A673 (cell line): ENCODE measurements at regions not wholly inside any gene's neighbourhood (a gene's known extent, or its start where the extent isn't known, plus 50 kb on each side); places are given as distances from the start of the nearest gene placed in this dataset.
"Not testable (repeated sequence)": the region's sequence is repeated elsewhere in the genome, so short reads cannot be mapped to it uniquely, and the experiment has no call there.

Experiments
- EZH2 ChIP-seq: fragments of 200-600 bp; sonication (generic); IDR thresholded peaks from 2 replicates; pipeline ENCODE4 v1.6.1; 2017; ENCODE audit warnings: borderline replicate concordance, low read depth, mild to moderate bottlenecking, mixed read lengths, antibody characterized with exemption, low read length; ENCODE audit not compliant: poor library complexity, severe bottlenecking
- TF ChIP-seq, protein P1 (sequence below): fragments of 300-800, 200-600 bp; sonication (generic); conservative IDR thresholded peaks from 2 replicates; pipeline ENCODE4 v1.5.1; 2017; ENCODE audit warnings: low read depth, mild to moderate bottlenecking, antibody characterized with exemption, low read length, moderate library complexity, mixed read lengths

DNA sequence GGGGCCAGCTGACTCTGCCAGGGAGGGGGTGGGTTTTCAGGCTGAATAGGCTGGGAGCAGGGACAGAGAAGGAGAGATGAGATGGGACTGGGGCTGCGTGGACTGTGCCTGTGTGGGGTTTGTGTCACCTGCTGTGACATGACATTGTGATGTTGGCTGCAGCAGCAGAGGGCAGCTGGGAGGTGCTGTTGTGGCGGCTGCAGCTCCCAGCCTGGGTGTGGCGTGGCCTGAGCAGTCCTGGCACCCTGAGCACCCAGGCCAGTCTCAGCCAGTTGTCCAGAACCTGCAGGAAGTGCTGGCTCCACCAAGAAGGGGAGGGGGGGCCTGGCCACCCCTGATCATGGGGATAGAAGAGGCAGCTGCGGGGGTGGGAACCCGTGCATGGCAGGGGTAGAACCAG lies 4469.3 kb upstream of the TPTE start:
- TF ChIP-seq, protein P1, sequence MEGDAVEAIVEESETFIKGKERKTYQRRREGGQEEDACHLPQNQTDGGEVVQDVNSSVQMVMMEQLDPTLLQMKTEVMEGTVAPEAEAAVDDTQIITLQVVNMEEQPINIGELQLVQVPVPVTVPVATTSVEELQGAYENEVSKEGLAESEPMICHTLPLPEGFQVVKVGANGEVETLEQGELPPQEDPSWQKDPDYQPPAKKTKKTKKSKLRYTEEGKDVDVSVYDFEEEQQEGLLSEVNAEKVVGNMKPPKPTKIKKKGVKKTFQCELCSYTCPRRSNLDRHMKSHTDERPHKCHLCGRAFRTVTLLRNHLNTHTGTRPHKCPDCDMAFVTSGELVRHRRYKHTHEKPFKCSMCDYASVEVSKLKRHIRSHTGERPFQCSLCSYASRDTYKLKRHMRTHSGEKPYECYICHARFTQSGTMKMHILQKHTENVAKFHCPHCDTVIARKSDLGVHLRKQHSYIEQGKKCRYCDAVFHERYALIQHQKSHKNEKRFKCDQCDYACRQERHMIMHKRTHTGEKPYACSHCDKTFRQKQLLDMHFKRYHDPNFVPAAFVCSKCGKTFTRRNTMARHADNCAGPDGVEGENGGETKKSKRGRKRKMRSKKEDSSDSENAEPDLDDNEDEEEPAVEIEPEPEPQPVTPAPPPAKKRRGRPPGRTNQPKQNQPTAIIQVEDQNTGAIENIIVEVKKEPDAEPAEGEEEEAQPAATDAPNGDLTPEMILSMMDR: not testable (repeated sequence)
- not testable (repeated sequence) for TF ChIP-seq EZH2
